Fibroblast of mammary gland (primary cell): ENCODE measurements at regions not wholly inside any gene's neighbourhood (a gene's known extent, or its start where the extent isn't known, plus 50 kb on each side); places are given as distances from the start of the nearest gene placed in this dataset.

Experiments
- DNase-seq: peaks from one replicate; pipeline ENCODE4 v3.0.0-alpha.2; 2010; ENCODE audit warnings: low read depth
- H3K4me3 ChIP-seq: 2 replicates; pipeline ENCODE4 v1.5.1; 2011; ENCODE audit warnings: low read depth, mild to moderate bottlenecking, low read length, moderate library complexity; ENCODE audit not compliant: control insufficient read depth
- CTCF ChIP-seq: conservative IDR thresholded peaks from 2 replicates; pipeline ENCODE4 v1.5.1; 2011; ENCODE audit warnings: low read depth, low read length, inconsistent platforms; ENCODE audit not compliant: control insufficient read depth, insufficient read depth

- TF ChIP-seq CTCF, result no peak
- no peak for DNase-seq
- H3K4me3 ChIP-seq, result no peak overlapping the region
Observed at GRCh38 chr2:2536416-2537056, 205.5 kb upstream of the MYT1L start.

GRCh38 chr2:2530334-2530733, 199.3 kb upstream of the MYT1L start:
- no peak overlapping the region for H3K4me3 ChIP-seq
- TF ChIP-seq CTCF, result no peak
- DNase-seq, result no peak

GRCh38 chr2:2528846-2529245, 197.8 kb upstream of the MYT1L start:
- TF ChIP-seq CTCF, result no peak
- H3K4me3 ChIP-seq, result no peak overlapping the region
- no peak for DNase-seq

GRCh38 chr2:2527148-2527547, 196.1 kb upstream of the MYT1L start:
- no peak for TF ChIP-seq CTCF
- no peak for DNase-seq
- H3K4me3 ChIP-seq, result no peak overlapping the region

- no peak for TF ChIP-seq CTCF
- H3K4me3 ChIP-seq, result no peak overlapping the region
- DNase-seq, result no peak
Observed at GRCh38 chr2:2524348-2524941, 193.4 kb upstream of the MYT1L start.

- TF ChIP-seq CTCF, result no peak
- no peak overlapping the region for H3K4me3 ChIP-seq
- no peak for DNase-seq
Observed at GRCh38 chr2:2523461-2524347, 192.6 kb upstream of the MYT1L start.
